ENCODE measurements at regions not wholly inside any gene's neighbourhood (a gene's known extent, or its start where the extent isn't known, plus 50 kb on each side); places are given as distances from the start of the nearest gene placed in this dataset.

- 96% methylated on average over 9 of the region's 9 CpGs; no CpG with 5 or more reads in 1 of the 2 experiments for WGBS, 2 experiments (ENCODE audit: extremely low coverage in 1 of 2, insufficient coverage in 1 of 2, insufficient read length in 1 of 2, insufficient replicate concordance in 2 of 2, low coverage in 1 of 2, low lambda C conversion rate in 2 of 2, missing lambda C conversion rate in 1 of 2)
- Histone ChIP-seq H3K23ac (ENCODE audit: insufficient read length) (no peak overlapping the region), H3K9me3 (ENCODE audit: insufficient read depth in 2 of 2, low read depth in 1 of 2, low read length in 1 of 2) (0 out of 4 replicates have a peak, but pooled peaks cover 0 to 4% of the 10 kb centered on the region in 2 experiments), H2AK5ac (ENCODE audit: low read depth, low read length) (no peak overlapping the region), H3K79me1 (ENCODE audit: low read depth, low read length) (no peaks in the 10 kb centered on the region), H3K56ac (replicated peaks; ENCODE audit: insufficient read length, low read depth, low read length) (no peak overlapping the region), H3K9ac (replicated peaks in 1 of 4; ENCODE audit: extremely low read depth in 1 of 4, low read depth in 3 of 4, low read length in 3 of 4) (no peak overlapping the region), H3K4me3 (ENCODE audit: extremely low read depth in 1 of 4, insufficient read depth in 2 of 4, low read depth in 3 of 4, low read length in 4 of 4) (no peak overlapping the region), H3K4ac (replicated peaks; ENCODE audit: insufficient read length, low read depth, low read length) (no peak overlapping the region), H2BK120ac (replicated peaks; ENCODE audit: low read depth, low read length) (no peak overlapping the region), H3K27me3 (replicated peaks in 1 of 4; ENCODE audit: control insufficient read depth in 3 of 4, extremely low read depth in 1 of 4, insufficient read depth in 3 of 4, low read length in 3 of 4) (no peaks in the 10 kb centered on the region), H3K4me1 (replicated peaks in 1 of 4; ENCODE audit: control insufficient read depth in 3 of 4, insufficient read depth in 4 of 4, low read length in 3 of 4) (peaks cover 0 to 3% (median 0%) of the 10 kb centered on the region in 4 experiments; a peak in 1 of 7 replicates), H3K79me2 (ENCODE audit: control insufficient read depth in 1 of 2, insufficient read depth in 2 of 2, low read length in 2 of 2) (no peaks in the 10 kb centered on the region), H2BK5ac (ENCODE audit: low read depth, low read length) (no peak overlapping the region), H2BK20ac (ENCODE audit: low read length) (no peak overlapping the region), H3K4me2 (ENCODE audit: insufficient read depth in 1 of 2, low read depth in 2 of 2, low read length in 2 of 2) (no peak overlapping the region), H3K14ac (ENCODE audit: insufficient read length) (no peak overlapping the region), H4K91ac (replicated peaks; ENCODE audit: insufficient read length, low read length) (no peak overlapping the region), H4K5ac (ENCODE audit: insufficient read length, low read depth, low read length) (no peak overlapping the region), H2BK15ac (ENCODE audit: low read length) (no peak overlapping the region), H3K18ac (ENCODE audit: extremely low read depth, low read length) (no peak overlapping the region), H3K27ac (ENCODE audit: low read depth, low read length) (no peak overlapping the region), H3K23me2 (ENCODE audit: low read depth, low read length) (no peaks in the 10 kb centered on the region), H2BK12ac (ENCODE audit: low read depth, low read length) (no peak overlapping the region), H3K36me3 (ENCODE audit: control insufficient read depth in 2 of 4, insufficient read depth in 4 of 4, low read length in 3 of 4) (no peaks in the 10 kb centered on the region), H2AFZ (ENCODE audit: low read length) (no peak overlapping the region), H4K20me1 (replicated peaks in 1 of 2; ENCODE audit: control insufficient read depth in 1 of 2, insufficient read depth in 2 of 2, low read length in 2 of 2) (no peaks in the 10 kb centered on the region), H4K8ac (ENCODE audit: extremely low read depth, insufficient read depth, low read length) (no peak overlapping the region)
- FAIRE-seq: no peak
- CTCF ChIA-PET (ENCODE audit: partially characterized antibody): interaction anchor here (1.3 kb wide), 1 partner anchor 19 kb away, joined by 3 read pairs; no protein-coding TSS in a partner anchor
- DNase-seq (ENCODE audit: low read depth in 1 of 2, low spot score in 2 of 2): no peak
- TF ChIP-seq NANOG (IDR thresholded peaks at IDR 0.05; ENCODE audit: insufficient read depth, low read depth, low read length, poor library complexity, severe bottlenecking) (no peak), CTCF (IDR thresholded peaks at IDR 0.05; ENCODE audit: control extremely low read depth in 1 of 3, insufficient read depth in 1 of 3, low read depth in 1 of 3, low read length in 3 of 3) (no peak), CBX5 (IDR thresholded peaks at IDR 0.05; ENCODE audit: low read depth, low read length) (no peak), SP4 (IDR thresholded peaks at IDR 0.05; ENCODE audit: low read length) (no peak), RFX5 (IDR thresholded peaks at IDR 0.05; ENCODE audit: borderline replicate concordance, low read depth, low read length) (no peak), E2F6 (IDR thresholded peaks at IDR 0.05) (no peak), POLR2A (IDR thresholded peaks at IDR 0.05; ENCODE audit: control extremely low read depth in 1 of 2, low read depth in 2 of 2, low read length in 2 of 2) (no peak), KDM1A (IDR thresholded peaks at IDR 0.05; ENCODE audit: borderline replicate concordance, low read length) (no peak), SP2 (IDR thresholded peaks at IDR 0.05; ENCODE audit: low read length) (no peak), YY1 (IDR thresholded peaks at IDR 0.05; ENCODE audit: low read depth, low read length) (no peak), JUN (IDR thresholded peaks at IDR 0.05; ENCODE audit: low read depth, low read length) (no peak)
- POLR2A ChIA-PET (ENCODE audit: partially characterized antibody): no interaction called here
These were observed 97.3 kb upstream of the MPP7 start for GRCh38 chr10:28400176-28400575.

All from H1 (cell line).